NK-92 treated with Interleukin-12 subunit alpha and Interleukin-12 subunit beta, amount 100 ng/mL, for 24 hours (cell line): ENCODE measurements at regions not wholly inside any gene's neighbourhood (a gene's known extent, or its start where the extent isn't known, plus 50 kb on each side); places are given as distances from the start of the nearest gene placed in this dataset.

ENCODE experiments used
- DNase-seq: peaks from one replicate; lab custom pipeline; 2025; lab: John Stamatoyannopoulos, UW

DNA sequence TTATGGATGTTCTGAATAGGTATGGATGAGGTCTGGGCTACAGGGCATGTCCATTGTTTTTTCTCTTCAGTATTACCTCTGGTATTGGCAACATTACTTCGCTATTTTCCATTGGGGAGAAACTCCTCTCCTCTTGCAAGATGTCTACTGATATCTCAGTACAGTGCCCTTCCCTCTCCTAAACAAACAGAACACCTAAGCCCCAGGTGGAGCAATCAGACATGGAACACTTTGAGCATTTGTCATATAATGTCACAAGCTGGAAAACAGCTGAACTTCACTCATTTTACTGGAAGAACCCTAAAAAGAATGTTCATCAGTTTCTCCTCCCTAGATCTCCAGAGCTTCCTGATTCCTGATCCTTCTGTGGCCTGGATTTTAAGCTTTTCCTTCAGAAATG is 339.8 kb downstream of the FRK start:
- DNase-seq = no peak

DNA sequence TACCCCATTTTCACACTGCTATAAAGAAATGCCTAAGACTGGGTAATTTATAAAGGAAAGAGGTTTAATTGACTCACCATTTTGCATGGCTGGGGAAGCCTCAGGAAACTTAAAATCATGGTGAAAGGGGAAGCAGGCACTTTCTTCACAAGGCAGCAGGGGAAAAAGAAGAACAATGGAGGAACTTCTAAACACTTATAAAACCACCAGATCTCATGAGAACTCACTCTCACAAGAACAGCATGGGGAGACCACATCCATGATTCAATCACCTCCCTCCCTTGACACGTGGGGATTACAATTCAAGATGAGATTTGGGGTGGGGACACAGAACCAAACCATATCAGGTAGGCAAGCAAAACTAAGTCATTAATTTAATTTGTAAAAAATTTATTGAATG is 343.2 kb downstream of the FRK start:
- no peak for DNase-seq

GRCh38 chr6:115717062-115717461 is 343.6 kb downstream of the FRK start:
- DNase-seq = no peak

DNA sequence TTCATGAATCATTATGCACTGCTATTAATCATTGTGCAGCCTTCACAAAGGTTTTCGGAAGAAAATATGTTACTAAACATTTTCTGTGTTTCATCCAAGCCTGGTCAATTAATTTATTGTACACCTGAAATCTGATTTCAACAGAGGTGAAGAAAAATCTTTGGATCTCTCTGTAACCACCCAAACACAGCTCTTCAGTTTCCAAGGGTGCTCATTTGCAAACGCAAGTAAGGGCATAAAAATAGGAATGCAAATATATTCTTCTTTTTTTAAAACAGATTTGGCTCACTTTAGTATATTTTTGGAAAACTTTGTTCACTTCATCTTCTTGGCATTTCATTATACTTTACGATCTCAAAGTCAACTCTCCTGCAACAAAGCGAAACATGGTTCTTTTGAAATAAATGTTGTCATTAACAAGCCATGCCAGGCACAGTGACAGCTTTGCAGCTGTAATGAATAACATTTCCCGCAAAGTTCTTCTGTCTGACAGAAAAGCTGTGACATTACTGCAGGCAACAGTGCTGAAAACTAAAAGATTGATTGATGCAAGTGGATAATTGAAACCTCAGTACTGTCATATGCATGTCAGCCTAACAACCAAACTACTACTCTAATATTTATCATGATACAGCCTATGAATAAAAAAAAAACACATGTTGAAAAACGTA is 348.3 kb downstream of the FRK start:
- no peak for DNase-seq

DNA sequence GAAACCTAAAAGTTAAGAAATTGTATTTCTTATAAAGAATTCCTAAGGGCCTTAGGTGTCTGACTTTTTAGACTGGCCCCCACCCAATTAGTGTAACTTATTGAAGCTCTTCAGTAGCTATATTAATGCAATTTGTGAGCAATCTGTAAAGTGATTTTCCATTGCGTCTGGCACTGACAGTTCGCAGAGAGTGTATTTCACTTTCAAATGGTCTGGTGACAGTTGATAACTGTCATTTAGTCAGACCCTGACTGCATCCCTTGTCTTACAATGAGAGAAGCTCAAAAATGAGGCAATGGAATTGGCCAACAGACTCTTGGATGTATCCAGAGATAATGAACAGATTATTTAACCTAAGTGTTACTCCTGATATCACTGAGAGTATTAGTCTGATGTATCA is 351.8 kb downstream of the FRK start:
- DNase-seq = no peak

DNA sequence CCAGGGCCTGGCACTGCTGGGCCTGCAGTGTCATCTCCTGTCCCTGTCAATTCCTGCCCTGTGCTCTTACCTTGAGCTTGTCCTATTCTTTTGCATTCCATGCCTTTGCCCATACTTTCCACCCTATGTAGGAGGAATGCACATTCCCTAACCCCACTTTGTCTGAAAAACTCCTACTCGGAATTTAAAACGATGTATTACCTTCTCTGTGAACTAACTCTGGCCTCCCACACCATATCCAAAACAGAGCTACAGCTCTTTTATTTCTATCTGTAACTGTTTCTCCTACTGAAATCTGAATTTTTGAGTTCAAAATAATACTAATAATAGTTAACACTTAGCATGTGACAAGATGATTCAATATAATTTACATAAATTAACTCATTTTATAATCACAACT is 353.7 kb downstream of the FRK start:
- DNase-seq = no peak

DNA sequence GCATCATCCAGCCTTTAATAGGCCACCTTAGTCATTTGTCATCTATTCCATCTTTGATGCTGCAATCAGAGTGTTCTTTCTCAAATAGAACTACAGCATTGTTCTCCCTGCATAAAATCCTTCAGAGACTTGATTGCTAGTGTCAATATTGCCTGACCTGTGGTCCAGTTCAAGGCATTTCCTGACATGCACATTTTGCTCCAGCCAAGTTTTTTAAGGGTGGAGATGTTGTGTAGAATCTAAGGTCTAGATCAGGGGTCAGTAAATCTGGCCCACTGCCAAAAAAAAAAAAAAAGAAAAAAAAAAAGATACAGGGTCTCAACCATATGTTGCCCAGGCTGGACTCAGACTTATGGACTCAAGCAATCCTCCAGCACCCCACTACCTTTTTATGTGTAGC is 354.4 kb downstream of the FRK start:
- no peak for DNase-seq

GRCh38 chr6:115704028-115704427 is 356.7 kb downstream of the FRK start:
- DNase-seq = no peak

DNA sequence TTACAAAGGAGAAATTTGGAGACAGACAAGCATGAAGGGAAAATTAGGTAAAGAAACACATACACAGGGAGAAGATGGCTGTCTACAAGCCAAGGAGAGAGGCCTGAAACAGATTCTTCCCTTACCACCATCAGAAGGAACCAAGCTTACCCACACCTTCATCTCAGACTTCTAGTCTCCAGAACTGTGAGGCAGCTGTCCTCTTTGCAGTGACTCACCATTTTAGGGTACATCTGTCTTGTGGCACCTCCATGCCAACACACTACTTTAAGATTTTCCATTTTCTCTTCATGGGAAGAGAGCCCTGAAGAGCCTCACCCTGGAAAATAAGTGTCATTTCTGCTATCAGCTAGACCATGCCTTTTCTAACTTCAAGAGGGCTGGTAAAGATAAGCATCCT is 369.3 kb downstream of the FRK start:
- no peak for DNase-seq

DNA sequence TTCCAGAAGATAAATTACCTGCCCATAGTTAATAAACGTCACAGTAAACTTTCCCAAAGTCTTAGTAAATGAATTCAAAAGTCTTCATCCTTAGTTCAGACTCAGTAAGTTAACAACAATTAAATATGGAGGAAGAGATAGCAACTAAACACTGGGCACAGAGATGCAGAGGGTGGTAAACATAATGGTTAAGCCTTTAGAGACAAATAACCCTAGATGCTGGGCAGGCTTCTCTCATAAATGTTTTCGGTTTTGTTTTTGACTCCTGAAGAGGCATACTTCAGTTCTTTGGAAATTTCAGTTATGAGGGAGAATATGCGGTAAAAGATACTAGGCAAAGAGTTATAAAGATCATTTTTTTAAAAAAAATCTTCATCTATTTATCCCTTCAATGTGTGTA is 369.8 kb downstream of the FRK start:
- DNase-seq = no peak

GRCh38 chr6:115681978-115682775 is 378.5 kb downstream of the FRK start:
- DNase-seq = no peak

DNA sequence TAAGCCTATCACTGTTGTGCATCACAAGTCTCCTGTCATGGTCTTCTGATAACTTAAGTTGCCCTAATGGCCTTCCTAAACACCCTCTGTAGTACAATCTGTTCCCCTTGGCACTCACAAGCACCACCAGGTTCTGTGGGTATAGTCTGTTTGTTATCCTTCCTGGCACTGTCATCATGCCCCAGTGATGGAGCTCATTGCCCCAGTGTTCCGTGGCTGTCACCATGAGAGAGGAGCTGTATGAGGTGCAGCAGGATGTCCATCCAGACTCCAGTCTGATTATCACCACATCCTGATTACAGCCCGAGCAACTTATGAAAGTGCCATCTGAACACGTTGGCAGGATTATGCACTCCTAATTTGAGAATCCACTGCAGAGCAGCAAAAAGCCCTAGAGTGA is 380.1 kb downstream of the FRK start:
- no peak for DNase-seq

DNA sequence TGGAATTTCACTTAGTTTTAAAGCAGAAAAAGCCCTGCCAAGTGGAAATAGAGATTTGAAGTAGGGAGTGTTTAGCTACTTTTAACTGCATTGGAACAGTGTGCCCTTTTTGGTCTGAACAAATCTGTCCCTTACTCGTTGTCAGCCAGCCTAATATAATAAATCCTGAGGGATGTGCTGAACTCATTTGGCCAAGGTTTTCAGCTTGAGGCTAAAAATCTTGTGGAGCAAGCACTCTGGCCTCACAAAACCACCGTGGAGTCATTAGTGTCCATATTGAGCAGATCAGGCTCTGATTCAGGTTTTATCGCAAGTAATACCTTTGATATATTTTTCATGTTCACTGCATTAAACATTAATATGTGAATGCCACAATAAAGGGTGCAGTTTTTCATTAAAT is 383.5 kb downstream of the FRK start:
- no peak for DNase-seq

GRCh38 chr6:115675443-115675842 is 385.2 kb downstream of the FRK start:
- no peak for DNase-seq

DNA sequence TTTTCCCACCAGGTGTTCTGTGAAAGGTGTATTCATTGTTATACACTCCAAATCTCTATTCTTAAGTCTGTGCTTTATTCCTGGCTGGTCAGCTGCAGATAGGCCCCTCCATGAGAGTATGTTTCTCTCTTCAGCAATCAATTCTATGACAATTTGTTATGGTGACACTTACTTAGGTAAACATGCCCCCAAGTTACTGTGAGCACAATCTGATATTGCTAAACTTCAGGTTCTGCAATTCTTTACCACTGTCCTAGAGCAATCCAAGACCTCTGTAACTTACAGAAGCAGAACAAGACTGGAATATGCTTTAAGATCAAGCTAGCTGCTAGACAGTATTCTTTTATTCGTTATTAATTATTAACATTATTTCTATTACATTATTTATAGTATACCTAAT is 391.9 kb downstream of the FRK start:
- DNase-seq = no peak

- no peak for DNase-seq
Observed at GRCh38 chr6:115668211-115668610, 392.5 kb downstream of the FRK start.

DNA sequence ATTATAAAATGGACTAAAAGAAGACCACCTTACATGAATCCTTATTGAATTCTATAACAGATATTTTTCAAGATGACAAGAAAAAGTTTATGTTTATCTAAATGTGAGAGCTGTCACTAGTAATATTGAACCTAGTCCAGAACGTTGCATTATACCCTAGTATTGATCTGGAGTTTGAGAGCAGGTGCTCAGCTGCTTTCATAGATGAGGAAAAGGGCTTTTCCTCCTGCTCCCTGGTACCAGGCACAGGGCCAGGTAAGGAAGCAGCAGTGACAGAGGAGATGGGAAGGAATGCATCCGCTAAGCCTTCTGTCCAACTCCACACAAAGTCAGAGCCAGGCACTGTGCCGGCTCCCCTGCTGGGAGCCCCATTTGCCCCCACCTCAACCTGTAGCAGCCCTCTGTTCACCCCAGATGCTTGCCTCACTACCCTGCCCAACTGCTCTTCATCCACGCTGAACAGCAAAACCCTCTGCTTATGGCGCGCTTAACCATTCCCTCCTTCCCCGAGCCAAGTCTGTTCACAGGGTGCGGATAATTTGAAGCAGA is 393.1 kb downstream of the FRK start:
- no peak for DNase-seq

GRCh38 chr6:115666997-115667396 is 393.7 kb downstream of the FRK start:
- DNase-seq = no peak

DNA sequence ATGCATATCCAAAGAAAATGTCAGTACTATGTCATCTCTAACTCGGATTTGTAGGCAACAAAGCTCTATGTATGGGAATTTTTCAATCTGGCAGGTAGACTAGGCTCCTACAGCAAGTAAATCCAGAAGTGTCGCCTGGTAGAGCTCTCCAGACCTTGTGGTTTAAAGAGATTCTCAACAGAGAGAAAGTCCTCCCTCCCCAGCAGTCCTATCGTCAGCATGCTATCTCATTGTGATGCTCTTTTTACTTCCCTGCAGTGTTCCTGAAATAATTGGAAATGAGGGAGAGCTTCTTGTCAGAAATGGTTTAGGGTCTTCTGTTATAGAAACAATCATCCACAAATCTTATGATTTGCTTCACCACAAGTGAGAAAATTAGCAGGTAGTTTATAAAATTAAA is 395.4 kb downstream of the FRK start:
- DNase-seq = no peak

- no peak for DNase-seq
Observed at GRCh38 chr6:115663681-115664080, 397.0 kb downstream of the FRK start.

DNA sequence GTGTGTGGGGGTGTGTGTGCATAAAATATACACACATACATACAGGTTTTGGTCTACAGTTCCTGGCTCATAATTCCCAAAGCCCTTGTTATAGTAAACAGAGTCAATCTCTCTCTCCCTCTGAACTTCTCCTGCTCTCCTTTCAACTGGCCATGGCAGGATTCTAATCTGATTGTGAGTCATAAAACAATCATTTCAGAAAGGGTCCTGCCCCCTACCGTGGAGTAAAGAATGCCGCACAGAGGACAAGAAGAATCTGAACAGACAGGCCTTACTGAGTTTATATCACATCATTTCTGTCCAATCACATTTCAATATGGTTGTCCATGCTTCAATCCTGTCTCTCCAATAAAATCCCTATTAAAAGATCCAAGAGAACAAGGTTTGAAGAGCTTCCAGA is 416.9 kb downstream of the FRK start:
- DNase-seq = no peak

DNA sequence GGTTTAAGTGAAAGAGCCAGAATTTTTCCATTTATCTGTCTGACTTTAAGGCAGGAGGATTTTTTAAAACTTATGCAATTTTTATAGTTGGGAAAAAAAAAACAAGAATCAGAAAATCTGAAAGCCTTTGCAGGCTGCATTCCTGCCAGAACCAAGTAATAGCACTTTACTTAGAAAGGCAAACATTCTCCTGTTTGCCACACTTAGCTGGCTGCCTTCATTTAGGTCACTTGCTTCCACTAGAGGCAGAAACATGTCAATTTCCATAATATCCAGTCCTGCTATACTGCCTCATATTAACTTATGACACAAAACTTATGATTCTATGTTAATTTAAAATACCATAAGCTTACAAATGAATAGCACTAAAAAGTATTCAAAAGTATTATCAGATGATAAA is 425.8 kb downstream of the FRK start:
- no peak for DNase-seq

DNA sequence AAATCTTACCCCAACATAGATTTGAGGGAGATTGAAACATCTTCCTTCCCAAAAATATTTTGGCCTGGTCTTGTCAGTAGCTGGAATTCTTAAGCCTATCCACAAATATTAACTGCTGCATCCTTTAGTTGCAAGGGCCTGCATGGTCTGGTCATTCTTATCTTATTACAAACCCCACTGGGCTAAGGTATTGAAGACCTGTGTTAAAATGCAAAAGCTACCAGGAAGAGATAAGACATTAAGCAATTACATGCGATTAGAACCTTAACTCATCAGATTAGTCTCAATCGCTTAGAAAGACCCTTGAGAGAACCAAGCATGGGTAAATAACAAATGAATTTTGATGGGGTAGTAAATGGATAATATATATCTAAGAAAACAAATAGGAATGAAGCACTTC is 426.6 kb downstream of the FRK start:
- DNase-seq = no peak

- no peak for DNase-seq
Observed at GRCh38 chr6:115631028-115631427, 429.7 kb downstream of the FRK start.
